ENCODE measurements at regions not wholly inside any gene's neighbourhood (a gene's known extent, or its start where the extent isn't known, plus 50 kb on each side); places are given as distances from the start of the nearest gene placed in this dataset.

DNA sequence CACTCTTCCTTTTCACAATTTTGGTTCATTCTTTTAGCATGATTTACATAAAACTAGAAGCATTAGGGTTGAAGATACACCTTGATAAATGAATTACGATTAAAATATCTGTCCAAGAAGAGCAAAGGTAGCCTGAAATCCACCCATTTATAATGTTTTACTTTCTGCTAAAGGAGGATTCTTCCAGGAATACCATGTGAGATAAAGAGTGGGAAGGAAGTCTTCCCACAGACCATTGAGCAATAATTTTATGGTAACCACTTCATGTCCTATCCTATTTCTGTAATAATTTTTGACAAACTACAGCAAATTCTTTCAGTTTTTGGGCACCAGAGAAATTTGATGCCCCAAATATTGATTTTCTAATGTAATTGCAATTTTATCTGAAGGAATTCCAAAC is 150.6 kb upstream of the STEAP4 start:
- TF ChIP-seq YY1 (IDR thresholded peaks at IDR 0.05; ENCODE audit: low read depth) (no peak), NFIC (IDR thresholded peaks at IDR 0.05) (no peak), CEBPB (IDR thresholded peaks at IDR 0.05) (no peak), CREB1 (IDR thresholded peaks at IDR 0.05; ENCODE audit: low read depth) (no peak), FOXM1 (IDR thresholded peaks at IDR 0.05; ENCODE audit: borderline replicate concordance, low read depth) (no peak), EP300 (IDR thresholded peaks at IDR 0.05; ENCODE audit: borderline replicate concordance) (no peak), ZBTB7A (IDR thresholded peaks at IDR 0.05; ENCODE audit: low read depth) (no peak), RAD21 (IDR thresholded peaks at IDR 0.05; ENCODE audit: low read depth) (no peak), TEAD4 (IDR thresholded peaks at IDR 0.05) (no peak), EGR1 (IDR thresholded peaks at IDR 0.05) (no peak), TCF12 (IDR thresholded peaks at IDR 0.05; ENCODE audit: low read depth) (no peak), TAF1 (IDR thresholded peaks at IDR 0.05; ENCODE audit: low read depth) (no peak)
- TF ChIP-seq, protein P1, sequence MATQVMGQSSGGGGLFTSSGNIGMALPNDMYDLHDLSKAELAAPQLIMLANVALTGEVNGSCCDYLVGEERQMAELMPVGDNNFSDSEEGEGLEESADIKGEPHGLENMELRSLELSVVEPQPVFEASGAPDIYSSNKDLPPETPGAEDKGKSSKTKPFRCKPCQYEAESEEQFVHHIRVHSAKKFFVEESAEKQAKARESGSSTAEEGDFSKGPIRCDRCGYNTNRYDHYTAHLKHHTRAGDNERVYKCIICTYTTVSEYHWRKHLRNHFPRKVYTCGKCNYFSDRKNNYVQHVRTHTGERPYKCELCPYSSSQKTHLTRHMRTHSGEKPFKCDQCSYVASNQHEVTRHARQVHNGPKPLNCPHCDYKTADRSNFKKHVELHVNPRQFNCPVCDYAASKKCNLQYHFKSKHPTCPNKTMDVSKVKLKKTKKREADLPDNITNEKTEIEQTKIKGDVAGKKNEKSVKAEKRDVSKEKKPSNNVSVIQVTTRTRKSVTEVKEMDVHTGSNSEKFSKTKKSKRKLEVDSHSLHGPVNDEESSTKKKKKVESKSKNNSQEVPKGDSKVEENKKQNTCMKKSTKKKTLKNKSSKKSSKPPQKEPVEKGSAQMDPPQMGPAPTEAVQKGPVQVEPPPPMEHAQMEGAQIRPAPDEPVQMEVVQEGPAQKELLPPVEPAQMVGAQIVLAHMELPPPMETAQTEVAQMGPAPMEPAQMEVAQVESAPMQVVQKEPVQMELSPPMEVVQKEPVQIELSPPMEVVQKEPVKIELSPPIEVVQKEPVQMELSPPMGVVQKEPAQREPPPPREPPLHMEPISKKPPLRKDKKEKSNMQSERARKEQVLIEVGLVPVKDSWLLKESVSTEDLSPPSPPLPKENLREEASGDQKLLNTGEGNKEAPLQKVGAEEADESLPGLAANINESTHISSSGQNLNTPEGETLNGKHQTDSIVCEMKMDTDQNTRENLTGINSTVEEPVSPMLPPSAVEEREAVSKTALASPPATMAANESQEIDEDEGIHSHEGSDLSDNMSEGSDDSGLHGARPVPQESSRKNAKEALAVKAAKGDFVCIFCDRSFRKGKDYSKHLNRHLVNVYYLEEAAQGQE (IDR thresholded peaks at IDR 0.05; ENCODE audit: low read depth) = no peak
- TF ChIP-seq, protein P2, sequence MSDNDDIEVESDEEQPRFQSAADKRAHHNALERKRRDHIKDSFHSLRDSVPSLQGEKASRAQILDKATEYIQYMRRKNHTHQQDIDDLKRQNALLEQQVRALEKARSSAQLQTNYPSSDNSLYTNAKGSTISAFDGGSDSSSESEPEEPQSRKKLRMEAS (IDR thresholded peaks at IDR 0.05) = no peak
- TF ChIP-seq, protein P3, sequence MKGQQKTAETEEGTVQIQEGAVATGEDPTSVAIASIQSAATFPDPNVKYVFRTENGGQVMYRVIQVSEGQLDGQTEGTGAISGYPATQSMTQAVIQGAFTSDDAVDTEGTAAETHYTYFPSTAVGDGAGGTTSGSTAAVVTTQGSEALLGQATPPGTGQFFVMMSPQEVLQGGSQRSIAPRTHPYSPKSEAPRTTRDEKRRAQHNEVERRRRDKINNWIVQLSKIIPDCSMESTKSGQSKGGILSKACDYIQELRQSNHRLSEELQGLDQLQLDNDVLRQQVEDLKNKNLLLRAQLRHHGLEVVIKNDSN (IDR thresholded peaks at IDR 0.05) = no peak

DNA sequence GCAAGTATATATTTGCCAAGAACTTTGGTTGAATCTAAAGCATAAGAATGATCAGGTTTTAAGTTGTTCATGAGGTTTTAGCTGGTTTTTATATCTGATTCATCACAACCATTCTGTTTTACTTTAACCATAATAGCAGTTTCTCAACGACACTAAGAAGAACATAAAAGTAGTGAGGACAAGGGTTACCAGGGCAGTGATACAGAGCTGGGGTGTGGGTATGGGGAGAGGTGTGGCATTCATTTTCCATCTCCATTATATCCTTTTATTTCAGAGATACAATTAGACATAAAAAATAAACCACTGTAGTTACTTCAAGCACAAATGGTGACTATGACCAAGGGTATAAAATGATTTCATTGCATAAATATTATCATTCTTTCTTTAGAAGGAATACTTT is 149.8 kb upstream of the STEAP4 start:
- TF ChIP-seq EGR1 (IDR thresholded peaks at IDR 0.05) (no peak), RAD21 (IDR thresholded peaks at IDR 0.05; ENCODE audit: low read depth) (no peak), TAF1 (IDR thresholded peaks at IDR 0.05; ENCODE audit: low read depth) (no peak), ZBTB7A (IDR thresholded peaks at IDR 0.05; ENCODE audit: low read depth) (no peak), FOXM1 (IDR thresholded peaks at IDR 0.05; ENCODE audit: borderline replicate concordance, low read depth) (no peak), TEAD4 (IDR thresholded peaks at IDR 0.05) (no peak), TCF12 (IDR thresholded peaks at IDR 0.05; ENCODE audit: low read depth) (no peak), NFIC (IDR thresholded peaks at IDR 0.05) (no peak), CEBPB (IDR thresholded peaks at IDR 0.05) (no peak), EP300 (IDR thresholded peaks at IDR 0.05; ENCODE audit: borderline replicate concordance) (no peak), CREB1 (IDR thresholded peaks at IDR 0.05; ENCODE audit: low read depth) (no peak), YY1 (IDR thresholded peaks at IDR 0.05; ENCODE audit: low read depth) (no peak)
- TF ChIP-seq, protein P1 (IDR thresholded peaks at IDR 0.05; ENCODE audit: low read depth) = no peak
- TF ChIP-seq, protein P2 (IDR thresholded peaks at IDR 0.05) = no peak
- TF ChIP-seq, protein P3 (IDR thresholded peaks at IDR 0.05) = no peak

DNA sequence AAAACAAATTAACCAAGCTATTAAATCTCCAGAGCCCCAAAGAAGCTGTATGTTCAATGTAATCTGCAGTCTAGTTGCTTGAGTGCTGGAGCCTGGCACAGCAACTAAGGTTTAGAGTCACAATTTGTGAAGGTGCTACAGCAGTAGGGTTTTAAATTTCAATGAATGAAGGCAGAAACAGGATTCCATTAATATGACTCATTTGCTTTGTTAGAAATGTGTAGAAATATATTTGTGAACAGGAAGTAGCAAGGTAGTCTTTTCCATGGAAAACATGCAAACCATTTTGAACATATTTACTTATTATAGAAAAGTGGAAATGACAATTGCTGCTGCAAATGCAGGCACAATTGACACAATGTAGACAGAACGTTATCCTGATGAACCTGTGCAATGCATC is 149.0 kb upstream of the STEAP4 start:
- no peak for TF ChIP-seq YY1 (IDR thresholded peaks at IDR 0.05; ENCODE audit: low read depth)
- no peak for TF ChIP-seq CEBPB (IDR thresholded peaks at IDR 0.05)
- TF ChIP-seq, protein P2 (IDR thresholded peaks at IDR 0.05) = no peak
- TF ChIP-seq, protein P1 (IDR thresholded peaks at IDR 0.05; ENCODE audit: low read depth) = no peak
- TF ChIP-seq ZBTB7A (IDR thresholded peaks at IDR 0.05; ENCODE audit: low read depth) = no peak
- TF ChIP-seq TEAD4 (IDR thresholded peaks at IDR 0.05) = no peak; the same call in 1 of the 2 replicates
- no peak for TF ChIP-seq EGR1 (IDR thresholded peaks at IDR 0.05)
- TF ChIP-seq TCF12 (IDR thresholded peaks at IDR 0.05; ENCODE audit: low read depth) = no peak
- no peak for TF ChIP-seq FOXM1 (IDR thresholded peaks at IDR 0.05; ENCODE audit: borderline replicate concordance, low read depth)
- no peak for TF ChIP-seq RAD21 (IDR thresholded peaks at IDR 0.05; ENCODE audit: low read depth)
- no peak for TF ChIP-seq NFIC (IDR thresholded peaks at IDR 0.05)
- TF ChIP-seq, protein P3 (IDR thresholded peaks at IDR 0.05) = no peak

DNA sequence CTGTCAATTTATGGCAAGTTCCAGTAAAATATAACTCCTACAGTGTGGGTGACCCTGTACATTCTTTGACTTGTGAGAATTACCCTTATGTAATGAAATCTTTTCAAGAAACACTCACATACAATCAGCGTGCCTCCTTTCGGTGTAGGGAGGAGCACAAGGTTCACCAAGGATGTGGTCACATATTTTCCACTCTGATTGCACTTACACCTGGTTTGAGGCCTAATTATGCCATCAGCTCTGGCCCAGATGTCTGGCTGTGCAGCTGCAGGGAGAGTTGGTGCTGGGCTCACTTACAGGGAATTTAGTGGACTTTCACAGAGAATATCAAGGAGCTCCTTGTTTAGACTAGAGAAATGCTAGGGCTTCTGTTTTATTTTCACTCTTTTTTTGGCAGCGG is 146.0 kb upstream of the STEAP4 start:
- TF ChIP-seq EGR1 (IDR thresholded peaks at IDR 0.05) (no peak), TCF12 (IDR thresholded peaks at IDR 0.05; ENCODE audit: low read depth) (no peak), EP300 (IDR thresholded peaks at IDR 0.05; ENCODE audit: borderline replicate concordance) (no peak), RAD21 (IDR thresholded peaks at IDR 0.05; ENCODE audit: low read depth) (no peak), ZBTB7A (IDR thresholded peaks at IDR 0.05; ENCODE audit: low read depth) (no peak), TEAD4 (IDR thresholded peaks at IDR 0.05) (no peak), NFIC (IDR thresholded peaks at IDR 0.05) (no peak), FOXM1 (IDR thresholded peaks at IDR 0.05; ENCODE audit: borderline replicate concordance, low read depth) (no peak), TAF1 (IDR thresholded peaks at IDR 0.05; ENCODE audit: low read depth) (no peak), CEBPB (IDR thresholded peaks at IDR 0.05) (no peak), CREB1 (IDR thresholded peaks at IDR 0.05; ENCODE audit: low read depth) (no peak), YY1 (IDR thresholded peaks at IDR 0.05; ENCODE audit: low read depth) (no peak)
- TF ChIP-seq, protein P2 (IDR thresholded peaks at IDR 0.05) = no peak
- TF ChIP-seq, protein P3 (IDR thresholded peaks at IDR 0.05) = no peak
- TF ChIP-seq, protein P1 (IDR thresholded peaks at IDR 0.05; ENCODE audit: low read depth) = no peak
